ENCODE measurements at regions not wholly inside any gene's neighbourhood (a gene's known extent, or its start where the extent isn't known, plus 50 kb on each side); places are given as distances from the start of the nearest gene placed in this dataset.
A peak's percentile ranks its signal among the peaks of the same experiment; 100 is the strongest.

GRCh38 chr14:24712374-24712773, 78.4 kb upstream of the GZMB start:
- H3K9me3 Mint-ChIP-seq (ENCODE audit: unreplicated experiment): no peaks in the 10 kb centered on the region

GRCh38 chr14:24710403-24711112, 76.6 kb upstream of the GZMB start:
- peak; percentile 82 for TF ChIP-seq CTCF (IDR thresholded peaks at IDR 0.05)
- no peaks in the 10 kb centered on the region for H3K4me1 Mint-ChIP-seq (ENCODE audit: unreplicated experiment)
- no peaks in the 10 kb centered on the region for H3K9me3 Mint-ChIP-seq (ENCODE audit: unreplicated experiment)
- H3K27ac Mint-ChIP-seq (ENCODE audit: unreplicated experiment): no peak overlapping the region
- H3K36me3 Mint-ChIP-seq (ENCODE audit: unreplicated experiment): no peaks in the 10 kb centered on the region
- no peak for DNase-seq (ENCODE audit: extremely low spot score, unreplicated experiment)
- peaks cover 6% of the 10 kb centered on the region for H3K27me3 Mint-ChIP-seq (ENCODE audit: unreplicated experiment)
- no peak overlapping the region for H3K4me3 Mint-ChIP-seq (ENCODE audit: unreplicated experiment)

More at GRCh38 chr14:24712374-24712773, 78.4 kb upstream of the GZMB start:
- TF ChIP-seq CTCF (IDR thresholded peaks at IDR 0.05): no peak
- Mint-ChIP-seq H3K27ac (ENCODE audit: unreplicated experiment) (no peak overlapping the region), H3K36me3 (ENCODE audit: unreplicated experiment) (no peaks in the 10 kb centered on the region), H3K4me3 (ENCODE audit: unreplicated experiment) (no peak overlapping the region), H3K4me1 (ENCODE audit: unreplicated experiment) (no peaks in the 10 kb centered on the region), H3K27me3 (ENCODE audit: unreplicated experiment) (peaks cover 17% of the 10 kb centered on the region)
- DNase-seq (ENCODE audit: extremely low spot score, unreplicated experiment): no peak

GRCh38 chr14:24708684-24709083, 74.7 kb upstream of the GZMB start:
- DNase-seq (ENCODE audit: extremely low spot score, unreplicated experiment): no peak
- Mint-ChIP-seq H3K4me1 (ENCODE audit: unreplicated experiment) (no peaks in the 10 kb centered on the region), H3K4me3 (ENCODE audit: unreplicated experiment) (no peak overlapping the region), H3K9me3 (ENCODE audit: unreplicated experiment) (no peaks in the 10 kb centered on the region), H3K27me3 (ENCODE audit: unreplicated experiment) (peaks cover 4% of the 10 kb centered on the region), H3K27ac (ENCODE audit: unreplicated experiment) (no peak overlapping the region), H3K36me3 (ENCODE audit: unreplicated experiment) (no peaks in the 10 kb centered on the region)
- no peak for TF ChIP-seq CTCF (IDR thresholded peaks at IDR 0.05)

- Mint-ChIP-seq H3K9me3 (ENCODE audit: unreplicated experiment) (no peaks in the 10 kb centered on the region), H3K27ac (ENCODE audit: unreplicated experiment) (no peak overlapping the region), H3K4me1 (ENCODE audit: unreplicated experiment) (no peaks in the 10 kb centered on the region), H3K27me3 (ENCODE audit: unreplicated experiment) (no peaks in the 10 kb centered on the region), H3K4me3 (ENCODE audit: unreplicated experiment) (no peak overlapping the region), H3K36me3 (ENCODE audit: unreplicated experiment) (no peaks in the 10 kb centered on the region)
- DNase-seq (ENCODE audit: extremely low spot score, unreplicated experiment): no peak
- TF ChIP-seq CTCF (IDR thresholded peaks at IDR 0.05): no peak
Observed at GRCh38 chr14:24706351-24706750, 72.4 kb upstream of the GZMB start.

- Mint-ChIP-seq H3K4me3 (ENCODE audit: unreplicated experiment) (no peak overlapping the region), H3K4me1 (ENCODE audit: unreplicated experiment) (no peaks in the 10 kb centered on the region), H3K27ac (ENCODE audit: unreplicated experiment) (no peak overlapping the region), H3K27me3 (ENCODE audit: unreplicated experiment) (no peaks in the 10 kb centered on the region), H3K36me3 (ENCODE audit: unreplicated experiment) (no peaks in the 10 kb centered on the region), H3K9me3 (ENCODE audit: unreplicated experiment) (no peaks in the 10 kb centered on the region)
- no peak for TF ChIP-seq CTCF (IDR thresholded peaks at IDR 0.05)
- no peak for DNase-seq (ENCODE audit: extremely low spot score, unreplicated experiment)
Observed at GRCh38 chr14:24705840-24706239, 71.8 kb upstream of the GZMB start.
